Smooth muscle cell (in vitro differentiated cells): ENCODE measurements at regions not wholly inside any gene's neighbourhood (a gene's known extent, or its start where the extent isn't known, plus 50 kb on each side); places are given as distances from the start of the nearest gene placed in this dataset.

ENCODE experiments used
- DNase-seq: peaks from one replicate; lab custom pipeline; 2025; ENCODE audit not compliant: unreplicated experiment; lab: John Stamatoyannopoulos, UW
- H2AFZ ChIP-seq: fragments of 200-600 bp; sonication (generic); 2 replicates; pipeline ENCODE4 v1.6.0; 2016; ENCODE audit warnings: antibody characterized with exemption, low read depth, mild to moderate bottlenecking
- H3F3A ChIP-seq: fragments of 200-600 bp; sonication (generic); 2 replicates; pipeline ENCODE4 v1.6.0; 2017; ENCODE audit warnings: antibody characterized with exemption, low read depth
- H3K27ac ChIP-seq: fragments of 200-600 bp; sonication (generic); 2 replicates; pipeline ENCODE4 v1.5.1; 2016; ENCODE audit warnings: low read depth, mild to moderate bottlenecking
- H3K27me3 ChIP-seq: fragments of 200-600 bp; sonication (generic); 2 replicates; pipeline ENCODE4 v1.6.1; 2016; ENCODE audit warnings: low read depth, mild to moderate bottlenecking
- H3K36me3 ChIP-seq: fragments of 200-600 bp; sonication (generic); 2 replicates; pipeline ENCODE4 v1.5.1; 2016; ENCODE audit warnings: low read depth
- H3K4me1 ChIP-seq: fragments of 200-600 bp; sonication (generic); 2 replicates; pipeline ENCODE4 v1.5.1; 2016; ENCODE audit warnings: low read depth
- H3K4me2 ChIP-seq: fragments of 200-600 bp; sonication (generic); 2 replicates; pipeline ENCODE4 v1.6.0; 2016; ENCODE audit warnings: mild to moderate bottlenecking
- H3K4me3 ChIP-seq: fragments of 200-600 bp; sonication (generic); 2 replicates; pipeline ENCODE4 v1.5.1; 2016; ENCODE audit warnings: mild to moderate bottlenecking
- H3K79me2 ChIP-seq: fragments of 200-600 bp; sonication (generic); 2 replicates; pipeline ENCODE4 v1.6.0; 2016; ENCODE audit warnings: low read depth, mild to moderate bottlenecking
- H3K9ac ChIP-seq: fragments of 200-600 bp; sonication (generic); 2 replicates; pipeline ENCODE4 v1.6.0; 2016; ENCODE audit warnings: low read depth
- H3K9me3 ChIP-seq: fragments of 200-600 bp; sonication (generic); replicated peaks from 2 replicates; pipeline ENCODE4 v1.5.1; 2016; ENCODE audit warnings: low read depth
- H4K20me1 ChIP-seq: fragments of 200-600 bp; sonication (generic); 2 replicates; pipeline ENCODE4 v1.6.0; 2016; ENCODE audit warnings: low read depth
- CTCF ChIP-seq: fragments of 200-600 bp; sonication (generic); IDR thresholded peaks from 2 replicates; pipeline ENCODE4 v1.5.1; 2017; ENCODE audit warnings: borderline replicate concordance, mild to moderate bottlenecking, antibody characterized with exemption; ENCODE audit not compliant: insufficient read depth, poor library complexity, severe bottlenecking
- WGBS: methylation state at CpG from one replicate; pipeline ENCODE4 v1.1.7; 2016; ENCODE audit warnings: low lambda C conversion rate; 5-methylcytosine and 5-hydroxymethylcytosine counted together

GRCh38 chr10:43801626-43802025 is 152.9 kb upstream of the ZNF32 start:
- Histone ChIP-seq H3K9me3 (no peaks in the 10 kb centered on the region), H3K27ac (no peak overlapping the region), H4K20me1 (no peaks in the 10 kb centered on the region), H3K4me2 (no peak overlapping the region), H3K79me2 (no peaks in the 10 kb centered on the region), H3K36me3 (no peaks in the 10 kb centered on the region), H3K27me3 (peaks cover 14% of the 10 kb centered on the region), H3K4me1 (no peaks in the 10 kb centered on the region), H3F3A (no peaks in the 10 kb centered on the region), H3K4me3 (no peak overlapping the region), H3K9ac (no peak overlapping the region), H2AFZ (no peak overlapping the region)
- no peak for DNase-seq
- TF ChIP-seq CTCF = no peak
- WGBS = 81% methylated on average over 3 of the region's 3 CpGs

- WGBS = 77% methylated on average over 4 of the region's 4 CpGs
- H3K27me3 ChIP-seq = peaks cover 18% of the 10 kb centered on the region
- no peaks in the 10 kb centered on the region for H3K79me2 ChIP-seq
- H3K27ac ChIP-seq = no peak overlapping the region
- H3K36me3 ChIP-seq = no peaks in the 10 kb centered on the region
- H4K20me1 ChIP-seq = no peaks in the 10 kb centered on the region
- no peaks in the 10 kb centered on the region for H3F3A ChIP-seq
- no peak overlapping the region for H3K4me2 ChIP-seq
- no peaks in the 10 kb centered on the region for H3K9me3 ChIP-seq
- H2AFZ ChIP-seq = no peak overlapping the region
- H3K4me3 ChIP-seq = no peak overlapping the region
- no peak for TF ChIP-seq CTCF
- DNase-seq = no peak
- no peaks in the 10 kb centered on the region for H3K4me1 ChIP-seq
- H3K9ac ChIP-seq = no peak overlapping the region
Observed at GRCh38 chr10:43801140-43801539, 152.5 kb upstream of the ZNF32 start.

DNA sequence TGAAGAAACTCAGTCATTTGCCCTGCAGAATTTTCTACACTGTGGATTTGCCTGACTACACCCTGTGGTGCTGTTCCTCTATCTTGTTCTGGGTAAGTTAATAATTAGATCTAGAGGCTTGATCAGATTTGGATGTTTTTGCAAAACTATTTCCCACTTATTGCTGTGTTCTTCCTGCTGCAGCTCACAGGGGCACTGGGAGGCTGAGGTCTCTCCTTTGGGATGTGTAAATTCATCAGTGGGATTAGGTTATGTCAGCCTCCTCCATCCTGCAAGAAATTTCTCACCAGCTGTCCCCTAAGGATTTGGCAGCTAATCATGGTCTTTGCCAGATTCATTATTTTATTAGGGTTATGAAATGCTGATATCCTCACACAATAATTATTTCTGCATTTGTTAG is 148.1 kb upstream of the ZNF32 start:
- Histone ChIP-seq H3K9ac (no peak overlapping the region), H3K9me3 (no peaks in the 10 kb centered on the region), H3F3A (no peaks in the 10 kb centered on the region), H3K4me2 (no peak overlapping the region), H3K4me3 (no peak overlapping the region), H4K20me1 (no peaks in the 10 kb centered on the region), H3K79me2 (no peaks in the 10 kb centered on the region), H3K4me1 (no peaks in the 10 kb centered on the region), H3K36me3 (no peaks in the 10 kb centered on the region), H2AFZ (no peak overlapping the region), H3K27ac (no peak overlapping the region), H3K27me3 (peaks cover 17% of the 10 kb centered on the region)
- TF ChIP-seq CTCF = no peak
- no peak for DNase-seq

- Histone ChIP-seq H3K36me3 (no peaks in the 10 kb centered on the region), H4K20me1 (no peaks in the 10 kb centered on the region), H3F3A (no peaks in the 10 kb centered on the region), H3K9ac (no peak overlapping the region), H3K4me1 (no peaks in the 10 kb centered on the region), H3K4me2 (no peak overlapping the region), H3K27ac (no peak overlapping the region), H3K27me3 (peaks cover 17% of the 10 kb centered on the region), H3K4me3 (no peak overlapping the region), H3K79me2 (no peaks in the 10 kb centered on the region), H2AFZ (no peak overlapping the region), H3K9me3 (no peaks in the 10 kb centered on the region)
- 90% methylated on average over 4 of the region's 4 CpGs for WGBS
- TF ChIP-seq CTCF = no peak
- DNase-seq = no peak
Observed at GRCh38 chr10:43795639-43796038, 147.0 kb upstream of the ZNF32 start.
